Erythroblast (primary cell): ENCODE measurements at regions not wholly inside any gene's neighbourhood (a gene's known extent, or its start where the extent isn't known, plus 50 kb on each side); places are given as distances from the start of the nearest gene placed in this dataset.

ENCODE experiments used
- GATA1 ChIP-seq: IDR thresholded peaks from 2 replicates; pipeline ENCODE4 v1.6.1; 2011; ENCODE audit warnings: low read depth, mild to moderate bottlenecking, control low read depth, low read length, moderate library complexity
- POLR2A ChIP-seq: IDR thresholded peaks from 2 replicates; pipeline ENCODE4 v1.6.1; 2011; ENCODE audit warnings: mild to moderate bottlenecking, low read length

DNA sequence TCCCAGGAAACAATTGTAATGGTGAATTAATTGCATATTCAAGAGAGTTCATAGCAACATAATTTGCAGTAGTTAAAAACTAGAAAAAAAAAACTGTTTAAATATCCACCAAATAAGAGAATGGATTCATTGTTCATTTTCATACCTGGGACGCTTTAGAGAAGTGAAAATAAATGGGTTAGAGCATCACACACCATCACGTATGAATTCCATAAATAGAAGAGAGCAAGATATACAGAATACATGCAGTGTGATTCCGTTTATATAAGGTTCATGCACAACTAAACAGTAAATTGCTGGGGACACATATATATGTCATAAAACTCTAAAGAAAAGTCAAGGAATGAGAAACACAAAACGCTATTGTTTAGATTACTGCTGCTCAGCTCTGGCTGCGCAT, 577.0 kb upstream of the KCNMB2 start:
- TF ChIP-seq POLR2A (no peak), GATA1 (no peak)
